OCI-LY1 (cell line): ENCODE measurements at regions not wholly inside any gene's neighbourhood (a gene's known extent, or its start where the extent isn't known, plus 50 kb on each side); places are given as distances from the start of the nearest gene placed in this dataset.

Experiments
- CTCF ChIP-seq: fragments of 200-600 bp; sonication (generic), shearing (Covaris generic); IDR thresholded peaks from 2 replicates; pipeline ENCODE4 v1.5.1; 2017; ENCODE audit warnings: mild to moderate bottlenecking, antibody characterized with exemption, low read length, moderate library complexity, mixed read lengths
- EZH2 ChIP-seq: fragments of 200-600 bp; sonication (generic), shearing (Covaris generic); IDR thresholded peaks from 2 replicates; pipeline ENCODE4 v1.8.0; 2017; ENCODE audit warnings: borderline replicate concordance, mixed run types, mild to moderate bottlenecking, antibody characterized with exemption, low read length, moderate library complexity, mixed read lengths

DNA sequence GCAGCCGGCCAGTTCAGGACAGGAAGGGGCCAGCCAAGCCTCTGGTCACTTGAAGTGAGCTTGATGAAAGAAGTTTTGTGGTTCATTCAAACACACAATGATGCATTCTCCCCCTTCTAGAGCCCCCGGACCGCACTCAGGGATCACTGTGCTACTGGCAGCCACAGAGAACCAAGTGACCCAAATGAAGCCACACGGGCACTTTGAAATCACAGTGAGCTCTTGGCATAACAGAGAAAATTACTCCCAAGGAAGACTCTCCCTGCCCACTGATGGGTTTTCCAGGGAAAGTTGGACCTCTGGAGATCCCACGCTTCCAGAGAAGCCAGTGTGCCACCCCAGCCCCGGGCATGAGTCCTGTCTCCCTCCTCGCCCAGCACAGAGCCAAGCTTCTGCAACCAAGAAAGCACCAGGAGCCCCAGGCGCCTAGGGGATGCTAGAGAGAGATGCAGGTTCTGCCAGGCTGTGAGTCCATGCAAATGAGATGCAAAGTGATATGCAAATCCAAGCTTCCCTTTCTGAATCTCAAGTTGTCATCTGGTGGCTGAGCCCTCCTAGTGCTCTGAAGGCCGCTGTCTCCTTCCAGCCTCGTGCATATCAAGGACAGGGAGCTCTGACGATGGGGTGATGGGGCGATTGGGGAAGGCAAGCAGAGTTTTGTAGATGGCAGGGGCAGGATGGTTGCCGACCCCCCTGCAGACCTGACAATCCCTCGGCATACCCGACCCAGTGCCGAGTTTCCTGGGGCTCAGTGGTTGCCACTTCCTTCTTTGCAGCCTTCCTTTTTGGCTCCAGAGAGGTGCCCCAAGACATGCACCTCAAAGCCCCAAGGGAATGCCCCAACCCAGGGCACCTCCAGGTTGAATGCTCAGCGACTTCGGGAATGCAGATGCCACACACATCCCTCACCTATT lies 59.7 kb upstream of the TNRC6C start:
- TF ChIP-seq CTCF (no peak), EZH2 (no peak)
